ENCODE measurements at regions not wholly inside any gene's neighbourhood (a gene's known extent, or its start where the extent isn't known, plus 50 kb on each side); places are given as distances from the start of the nearest gene placed in this dataset.

GRCh38 chr15:27693280-27693679, 405.8 kb downstream of the OCA2 start:
- no peak for DNase-seq (ENCODE audit: low read depth)
- H3K4me3 ChIP-seq (ENCODE audit: low read depth, low read length): no peak overlapping the region
- TF ChIP-seq CTCF (conservative IDR thresholded peaks at IDR 0.05; ENCODE audit: low read depth, low read length): no peak

GRCh38 chr15:27692438-27692837, 406.7 kb downstream of the OCA2 start:
- no peak overlapping the region for H3K4me3 ChIP-seq (ENCODE audit: low read depth, low read length)
- no peak for TF ChIP-seq CTCF (conservative IDR thresholded peaks at IDR 0.05; ENCODE audit: low read depth, low read length)
- no peak for DNase-seq (ENCODE audit: low read depth)

- no peak for DNase-seq (ENCODE audit: low read depth)
- H3K4me3 ChIP-seq (ENCODE audit: low read depth, low read length): no peak overlapping the region
- TF ChIP-seq CTCF (conservative IDR thresholded peaks at IDR 0.05; ENCODE audit: low read depth, low read length): no peak
Observed at GRCh38 chr15:27690290-27690689, 408.8 kb downstream of the OCA2 start.

GRCh38 chr15:27686971-27687370, 412.1 kb downstream of the OCA2 start:
- DNase-seq (ENCODE audit: low read depth): no peak
- no peak for TF ChIP-seq CTCF (conservative IDR thresholded peaks at IDR 0.05; ENCODE audit: low read depth, low read length)
- no peak overlapping the region for H3K4me3 ChIP-seq (ENCODE audit: low read depth, low read length)

- DNase-seq (ENCODE audit: low read depth): peak; percentile 68
- no peak overlapping the region for H3K4me3 ChIP-seq (ENCODE audit: low read depth, low read length)
- no peak for TF ChIP-seq CTCF (conservative IDR thresholded peaks at IDR 0.05; ENCODE audit: low read depth, low read length)
Observed at GRCh38 chr15:27686369-27686768, 412.7 kb downstream of the OCA2 start.

- DNase-seq (ENCODE audit: low read depth): no peak
- H3K4me3 ChIP-seq (ENCODE audit: low read depth, low read length): no peak overlapping the region
- TF ChIP-seq CTCF (conservative IDR thresholded peaks at IDR 0.05; ENCODE audit: low read depth, low read length): no peak
Observed at GRCh38 chr15:27685644-27686043, 413.5 kb downstream of the OCA2 start.

GRCh38 chr15:27683121-27683520, 416.0 kb downstream of the OCA2 start:
- H3K4me3 ChIP-seq (ENCODE audit: low read depth, low read length): no peak overlapping the region
- no peak for DNase-seq (ENCODE audit: low read depth)
- no peak for TF ChIP-seq CTCF (conservative IDR thresholded peaks at IDR 0.05; ENCODE audit: low read depth, low read length)

All from choroid plexus epithelial cell (primary cell).